Transverse colon (tissue), 4 donors: ENCODE measurements at regions not wholly inside any gene's neighbourhood (a gene's known extent, or its start where the extent isn't known, plus 50 kb on each side); places are given as distances from the start of the nearest gene placed in this dataset.

Experiments
- DNase-seq: peaks from one replicate; pipeline ENCODE4 v3.0.0-alpha.2; 2019
- H3K27ac ChIP-seq, 4 donors: fragments of 200-600 bp; sonication (generic); 2 replicates each; pipeline ENCODE4 v1.5.1; 2016 to 2018; ENCODE audit warnings: inconsistent platforms in 4 of 4
- H3K27me3 ChIP-seq: fragments of 200-600 bp; sonication (generic); 2 replicates; pipeline ENCODE4 v1.5.1; 2017; ENCODE audit warnings: inconsistent platforms
- H3K36me3 ChIP-seq, 4 donors: fragments of 200-600 bp; sonication (generic); 2 replicates each; pipeline ENCODE4 v1.5.1; 2017 to 2019; ENCODE audit warnings: inconsistent platforms in 4 of 4
- H3K4me1 ChIP-seq, 4 donors: fragments of 200-600 bp; sonication (generic); 2 replicates each; pipeline ENCODE4 v1.5.1; 2017 to 2020; ENCODE audit warnings: inconsistent platforms in 4 of 4
- H3K4me3 ChIP-seq, 4 donors: fragments of 200-600 bp; sonication (generic); 1 replicate in 1 of 4; 2 replicates in 3 of 4; pipeline versions ENCODE4 v1.5.1 to v1.6.1; 2017 to 2019; ENCODE audit warnings: inconsistent platforms in 4 of 4
- H3K9me3 ChIP-seq, 2 donors: fragments of 200-600 bp; sonication (generic); 2 replicates each; pipeline ENCODE4 v1.5.1; 2017 to 2019; ENCODE audit warnings: inconsistent platforms in 2 of 2
- CTCF ChIP-seq, 5 experiments: fragments of 200-600 bp in 3 of 5; fragments of 450-650 bp in 2 of 5; sonication (generic) in 3 of 5; IDR thresholded peaks; 1 replicate in 2 of 5; 2 replicates in 3 of 5; pipeline ENCODE4 v1.5.1; 2016 to 2017; ENCODE audit warnings: antibody characterized with exemption in 5 of 5, inconsistent platforms in 3 of 5, mild to moderate bottlenecking in 2 of 5, moderate library complexity in 1 of 5
- EP300 ChIP-seq: sonication (generic); formaldehyde crosslinking; IDR thresholded peaks from one replicate; pipeline ENCODE4 v1.6.1; 2017; ENCODE audit warnings: antibody characterized with exemption, low read depth
- POLR2A ChIP-seq: fragments of 450-650 bp; IDR thresholded peaks from one replicate; pipeline ENCODE4 v1.6.1; 2016; ENCODE audit warnings: antibody characterized with exemption, mild to moderate bottlenecking, moderate library complexity
- POLR2AphosphoS5 ChIP-seq, 3 donors: sonication (generic); formaldehyde crosslinking; IDR thresholded peaks; one replicate each; pipeline ENCODE4 v1.6.1; 2016; ENCODE audit warnings: antibody characterized with exemption in 3 of 3
- WGBS, 2 donors: methylation state at CpG; one replicate each; pipeline ENCODE4 v1.1.5; 2018; ENCODE audit warnings: low coverage in 1 of 2; 5-methylcytosine and 5-hydroxymethylcytosine counted together
- in situ Hi-C, 4 donors: fragments of 200-750 bp; cut with MboI; loops; one replicate each; pipeline versions ENCODE4 v1.15.0 to v1.15.1; 2017; ENCODE audit warnings: low sequenced_read_pairs in 3 of 4, low pct_ligation_motif_present in 1 of 4, low pct_unique_long_range_greater_than_20kb in 1 of 4
- intact Hi-C: fragments of 100-400 bp; cut with DNase I; formaldehyde crosslinking; loops from one replicate; pipeline ENCODE4 v1.15.1; 2023; ENCODE audit warnings: low total_unique reads

- Histone ChIP-seq H3K9me3 (no peaks in the 10 kb centered on the region), H3K4me3 (no peak overlapping the region)
Measured at GRCh38 chr9:110068212-110068611, 139.7 kb downstream of the C9orf152 start.

GRCh38 chr9:110069326-110070248 is 138.4 kb downstream of the C9orf152 start:
- H3K27me3 ChIP-seq: no peaks in the 10 kb centered on the region
- TF ChIP-seq EP300 (no peak), POLR2AphosphoS5 (IDR thresholded peaks at IDR 0.05) (peak; percentile 5 to 79 (median 65)), POLR2A (no peak)
- DNase-seq: no peak
- H3K4me3 ChIP-seq: no peak overlapping the region
- intact Hi-C loops: no loop called here
- peak overlapping the region; percentile 10 to 18 (median 12) for H3K27ac ChIP-seq
- H3K36me3 ChIP-seq: no peaks in the 10 kb centered on the region
- WGBS, 2 donors: 73 to 80% methylated on average over 4 to 14 of the region's 14 CpGs
- H3K9me3 ChIP-seq: no peaks in the 10 kb centered on the region
- in situ Hi-C loops: loop anchor here in 1 of 4 donors (25.0 kb wide), 1 partner anchor 93 kb away; no protein-coding TSS in a partner anchor
- H3K4me1 ChIP-seq: peaks cover 0 to 25% (median 4%) of the 10 kb centered on the region in 4 donors

More at GRCh38 chr9:110068212-110068611, 139.7 kb downstream of the C9orf152 start:
- intact Hi-C loops (no loop called here), in situ Hi-C loops (loop anchor here in 1 of 4 donors (25.0 kb wide), 1 partner anchor 94 kb away; no protein-coding TSS in a partner anchor)
- Histone ChIP-seq H3K27ac (no peak overlapping the region), H3K27me3 (no peaks in the 10 kb centered on the region), H3K4me1 (peaks cover 0 to 25% (median 4%) of the 10 kb centered on the region in 4 donors), H3K36me3 (no peaks in the 10 kb centered on the region)
- TF ChIP-seq CTCF (IDR thresholded peaks at IDR 0.05): no peak
- no peak for TF ChIP-seq POLR2A
- no peak for TF ChIP-seq POLR2AphosphoS5 (IDR thresholded peaks at IDR 0.05)
- no peak for TF ChIP-seq EP300
- DNase-seq: no peak

GRCh38 chr9:110072597-110073355 is 135.2 kb downstream of the C9orf152 start:
- peaks cover 0 to 3% (median 0%) of the 10 kb centered on the region in 4 donors for H3K4me1 ChIP-seq
- no peak overlapping the region for H3K27ac ChIP-seq
- H3K36me3 ChIP-seq: no peaks in the 10 kb centered on the region
- no peaks in the 10 kb centered on the region for H3K9me3 ChIP-seq
- no peak for DNase-seq
- WGBS, 2 donors: 88 to 93% methylated on average over 3 to 5 of the region's 5 CpGs
- H3K27me3 ChIP-seq: no peaks in the 10 kb centered on the region
- intact Hi-C loops (no loop called here), in situ Hi-C loops (loop anchor here in 1 of 4 donors (25.0 kb wide), 1 partner anchor 90 kb away; no protein-coding TSS in a partner anchor)
- H3K4me3 ChIP-seq: no peak overlapping the region
- TF ChIP-seq EP300 (no peak), CTCF (IDR thresholded peaks at IDR 0.05) (no peak), POLR2A (no peak), POLR2AphosphoS5 (IDR thresholded peaks at IDR 0.05) (no peak)

- H3K27ac ChIP-seq: no peak overlapping the region
- DNase-seq: no peak
- in situ Hi-C loops: loop anchor here in 1 of 4 donors (25.0 kb wide), 1 partner anchor 89 kb away; no protein-coding TSS in a partner anchor
- no peak overlapping the region for H3K4me3 ChIP-seq
- H3K9me3 ChIP-seq: no peaks in the 10 kb centered on the region
- intact Hi-C loops: no loop called here
- H3K4me1 ChIP-seq: peaks cover 0 to 8% (median 0%) of the 10 kb centered on the region in 4 donors
- H3K36me3 ChIP-seq: no peaks in the 10 kb centered on the region
- H3K27me3 ChIP-seq: no peaks in the 10 kb centered on the region
- TF ChIP-seq EP300 (no peak), POLR2AphosphoS5 (IDR thresholded peaks at IDR 0.05) (no peak), CTCF (IDR thresholded peaks at IDR 0.05) (no peak), POLR2A (no peak)
Measured at GRCh38 chr9:110073356-110073905, 134.5 kb downstream of the C9orf152 start.
